SH-SY5Y (cell line): ENCODE measurements at regions not wholly inside any gene's neighbourhood (a gene's known extent, or its start where the extent isn't known, plus 50 kb on each side); places are given as distances from the start of the nearest gene placed in this dataset.

Source experiments
- GATA2 ChIP-seq: IDR thresholded peaks from 2 replicates; pipeline ENCODE4 v1.6.1; 2011; ENCODE audit warnings: mild to moderate bottlenecking, low read depth, low read length
- GATA3 ChIP-seq: IDR thresholded peaks from 2 replicates; pipeline ENCODE4 v1.6.1; 2011; ENCODE audit warnings: low read depth, mild to moderate bottlenecking, low read length, moderate library complexity

DNA sequence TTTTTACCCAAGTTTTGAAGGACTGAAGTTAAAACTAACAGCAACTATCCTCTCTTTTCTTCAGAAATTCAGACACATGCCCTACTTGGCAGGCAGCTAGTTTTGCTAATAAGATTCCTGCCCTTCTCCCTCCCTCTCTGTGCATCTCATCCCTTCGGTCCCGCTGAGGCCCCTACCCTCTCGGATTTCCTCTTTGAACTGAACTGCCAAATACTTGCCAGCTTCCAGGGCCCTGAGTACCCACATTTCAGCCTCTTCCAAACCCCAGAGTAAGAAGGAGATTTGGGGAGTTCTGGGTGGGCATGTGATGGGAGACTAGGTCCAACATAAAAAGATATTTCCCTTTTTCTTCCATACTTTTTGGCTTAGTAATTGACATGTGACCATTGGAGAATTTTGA is 116.5 kb upstream of the JUN start:
- TF ChIP-seq GATA2 (no peak), GATA3 (no peak)
